PC-9 (cell line): ENCODE measurements at regions not wholly inside any gene's neighbourhood (a gene's known extent, or its start where the extent isn't known, plus 50 kb on each side); places are given as distances from the start of the nearest gene placed in this dataset.

Experiments
- BruUV-seq: library from RNA; stranded (reverse); fragments of 400-500 nt; replicated peaks from 2 replicates; lab custom pipeline; 2021; lab: Mats Ljungman, UMichigan
- CTCF ChIA-PET: fragments of 300-600 bp; sonication (Branson Sonifier 250); formaldehyde crosslinking; loops from one replicate; lab custom pipeline; 2022; ENCODE audit warnings: antibody characterized with exemption; lab: Charles Lee
- POLR2A ChIA-PET: fragments of 300-600 bp; sonication (Branson Sonifier 250); formaldehyde crosslinking; loops from one replicate; lab custom pipeline; 2022; ENCODE audit warnings: antibody characterized with exemption; ENCODE audit not compliant: unreplicated experiment; lab: Charles Lee
- DNase-seq, 2 experiments: peaks; one replicate each; pipeline versions ENCODE4 v3.0.0 to v3.0.0-alpha.2; 2015 to 2022; ENCODE audit warnings: mixed read lengths in 1 of 2
- H2AFZ ChIP-seq: fragments of 200-600 bp; sonication (generic); 2 replicates; pipeline ENCODE4 v1.8.1; 2017; ENCODE audit warnings: antibody characterized with exemption
- H3F3A ChIP-seq: fragments of 200-600 bp; sonication (generic); 2 replicates; pipeline ENCODE4 v1.8.1; 2017; ENCODE audit warnings: antibody characterized with exemption, mild to moderate bottlenecking, low read depth; ENCODE audit not compliant: insufficient read depth
- H3K27ac ChIP-seq: fragments of 200-600 bp; sonication (generic); 2 replicates; pipeline ENCODE4 v1.6.1; 2016; ENCODE audit warnings: mixed run types
- H3K27me3 ChIP-seq: fragments of 200-600 bp; sonication (generic); 2 replicates; pipeline ENCODE4 v1.6.1; 2016; ENCODE audit warnings: low read depth, mixed run types; ENCODE audit not compliant: insufficient read depth
- H3K36me3 ChIP-seq: fragments of 200-600 bp; sonication (generic); 2 replicates; pipeline ENCODE4 v1.6.1; 2016; ENCODE audit warnings: low read depth, mixed run types
- H3K4me1 ChIP-seq: fragments of 200-600 bp; sonication (generic); replicated peaks from 2 replicates; pipeline ENCODE4 v1.6.1; 2016; ENCODE audit warnings: mixed run types; ENCODE audit not compliant: insufficient read depth
- H3K4me2 ChIP-seq: fragments of 200-600 bp; sonication (generic); 2 replicates; pipeline ENCODE4 v1.6.1; 2017; ENCODE audit warnings: mixed run types
- H3K4me3 ChIP-seq: fragments of 200-600 bp; sonication (generic); 2 replicates; pipeline ENCODE4 v1.6.1; 2016; ENCODE audit warnings: mixed run types
- H3K79me2 ChIP-seq: fragments of 200-600 bp; sonication (generic); 2 replicates; pipeline ENCODE4 v1.6.1; 2017; ENCODE audit warnings: low read depth, mixed run types
- H3K9me2 ChIP-seq: fragments of 200-600 bp; sonication (generic); 2 replicates; pipeline ENCODE4 v1.8.1; 2017; ENCODE audit warnings: mild to moderate bottlenecking; ENCODE audit not compliant: insufficient read depth
- H3K9me3 ChIP-seq: fragments of 200-600 bp; sonication (generic); 2 replicates; pipeline ENCODE4 v1.8.1; 2016; ENCODE audit warnings: low read depth; ENCODE audit not compliant: insufficient read depth
- H4K20me1 ChIP-seq: fragments of 200-600 bp; sonication (generic); 2 replicates; pipeline ENCODE4 v1.8.1; 2017; ENCODE audit not compliant: insufficient read depth
- CTCF ChIP-seq: fragments of 200-600 bp; sonication (generic); conservative IDR thresholded peaks from 2 replicates; pipeline ENCODE4 v1.6.1; 2017; ENCODE audit warnings: mixed run types, antibody characterized with exemption, mild to moderate bottlenecking, moderate library complexity
- EZH2 ChIP-seq: fragments of 200-600 bp; sonication (generic); IDR thresholded peaks from 2 replicates; pipeline ENCODE4 v1.8.0; 2017; ENCODE audit warnings: antibody characterized with exemption, low read depth
- intact Hi-C: fragments of 100-400 bp; cut with micrococcal nuclease; formaldehyde crosslinking; loops from one replicate; pipeline ENCODE4 v1.10.0; 2022; ENCODE audit not compliant: unreplicated experiment

GRCh38 chr14:44428231-44428945 is 78.7 kb downstream of the FSCB start:
- TF ChIP-seq EZH2 (no peak), CTCF (no peak)
- Histone ChIP-seq H3F3A (no peaks in the 10 kb centered on the region), H2AFZ (no peak overlapping the region), H3K4me1 (no peaks in the 10 kb centered on the region), H3K4me3 (no peak overlapping the region), H3K36me3 (no peaks in the 10 kb centered on the region), H3K79me2 (no peaks in the 10 kb centered on the region), H4K20me1 (no peaks in the 10 kb centered on the region), H3K4me2 (no peak overlapping the region), H3K9me2 (no peaks in the 10 kb centered on the region), H3K27ac (no peak overlapping the region), H3K9me3 (no peaks in the 10 kb centered on the region), H3K27me3 (no peaks in the 10 kb centered on the region)
- CTCF ChIA-PET = no interaction called here
- POLR2A ChIA-PET = no interaction called here
- DNase-seq = no peak
- intact Hi-C loops = no loop called here
- BruUV-seq = no TSS peak

- no peaks in the 10 kb centered on the region for H3K9me2 ChIP-seq
- ChIA-PET POLR2A (no interaction called here), CTCF (no interaction called here)
- no peaks in the 10 kb centered on the region for H3K27me3 ChIP-seq
- H3F3A ChIP-seq = no peaks in the 10 kb centered on the region
- intact Hi-C loops = no loop called here
- BruUV-seq = no TSS peak
- no peak overlapping the region for H3K27ac ChIP-seq
- H3K79me2 ChIP-seq = no peaks in the 10 kb centered on the region
- H3K4me2 ChIP-seq = no peak overlapping the region
- TF ChIP-seq EZH2 = no peak
- no peak for TF ChIP-seq CTCF
- no peaks in the 10 kb centered on the region for H3K4me1 ChIP-seq
- no peak overlapping the region for H2AFZ ChIP-seq
- H3K9me3 ChIP-seq = no peaks in the 10 kb centered on the region
- H3K4me3 ChIP-seq = no peak overlapping the region
- no peaks in the 10 kb centered on the region for H3K36me3 ChIP-seq
- no peak for DNase-seq
- H4K20me1 ChIP-seq = no peaks in the 10 kb centered on the region
These were observed 84.4 kb downstream of the FSCB start for GRCh38 chr14:44422699-44423098.

GRCh38 chr14:44420226-44420625 is 86.9 kb downstream of the FSCB start:
- Histone ChIP-seq H3K9me2 (no peaks in the 10 kb centered on the region), H4K20me1 (no peaks in the 10 kb centered on the region), H3K9me3 (no peaks in the 10 kb centered on the region), H3K36me3 (no peaks in the 10 kb centered on the region), H3F3A (no peaks in the 10 kb centered on the region), H2AFZ (no peak overlapping the region), H3K79me2 (no peaks in the 10 kb centered on the region), H3K4me1 (no peaks in the 10 kb centered on the region), H3K27ac (no peak overlapping the region), H3K4me3 (no peak overlapping the region), H3K4me2 (no peak overlapping the region), H3K27me3 (no peaks in the 10 kb centered on the region)
- no TSS peak for BruUV-seq
- TF ChIP-seq EZH2 (no peak), CTCF (no peak)
- CTCF ChIA-PET = no interaction called here
- POLR2A ChIA-PET = no interaction called here
- DNase-seq = no peak
- intact Hi-C loops = no loop called here
